CD14-positive monocyte (primary cell): ENCODE measurements at regions not wholly inside any gene's neighbourhood (a gene's known extent, or its start where the extent isn't known, plus 50 kb on each side); places are given as distances from the start of the nearest gene placed in this dataset.

ENCODE experiments used
- DNase-seq, 3 donors: peaks; one replicate each; pipeline ENCODE4 v3.0.0-alpha.2; 2011 to 2022
- H2AFZ ChIP-seq: 2 replicates; pipeline ENCODE4 v1.6.0; 2012; ENCODE audit warnings: mild to moderate bottlenecking, low read depth, low read length, inconsistent platforms; ENCODE audit not compliant: insufficient read depth, poor library complexity, severe bottlenecking
- H3K27ac ChIP-seq, 2 donors: 1 replicate in 1 of 2; 2 replicates in 1 of 2; pipeline ENCODE4 v1.5.1; 2012 to 2013; ENCODE audit warnings: low read length in 2 of 2, control low read depth in 1 of 2, inconsistent platforms in 1 of 2, low read depth in 1 of 2, mild to moderate bottlenecking in 1 of 2
- H3K27me3 ChIP-seq, 2 donors: one replicate each; pipeline versions ENCODE4 v1.6.0 to v1.6.1; 2011 to 2013; ENCODE audit warnings: low read length in 2 of 2; ENCODE audit not compliant: control insufficient read depth in 2 of 2, insufficient read depth in 2 of 2
- H3K36me3 ChIP-seq, 2 donors: replicated peaks in 1 of 2; 1 replicate in 1 of 2; 2 replicates in 1 of 2; pipeline versions ENCODE4 v1.5.1 to v1.6.1; 2012 to 2013; ENCODE audit warnings: low read length in 2 of 2, control low read depth in 1 of 2, inconsistent platforms in 1 of 2, mild to moderate bottlenecking in 1 of 2; ENCODE audit not compliant: insufficient read depth in 2 of 2, control insufficient read depth in 1 of 2
- H3K4me1 ChIP-seq, 2 donors: 1 replicate in 1 of 2; 2 replicates in 1 of 2; pipeline versions ENCODE4 v1.5.1 to v1.6.1; 2012 to 2013; ENCODE audit warnings: low read length in 2 of 2, control low read depth in 1 of 2, inconsistent platforms in 1 of 2, mild to moderate bottlenecking in 1 of 2, moderate library complexity in 1 of 2; ENCODE audit not compliant: insufficient read depth in 2 of 2, control insufficient read depth in 1 of 2
- H3K4me2 ChIP-seq: replicated peaks from 2 replicates; pipeline ENCODE3; 2012; ENCODE audit warnings: low read length, moderate library complexity, mild to moderate bottlenecking; ENCODE audit not compliant: poor library complexity, severe bottlenecking; ENCODE audit errors: extremely low read depth
- H3K4me3 ChIP-seq, 3 experiments: fragments of 200-600 bp in 1 of 3; sonication (generic) in 1 of 3; replicated peaks in 1 of 3; 1 replicate in 2 of 3; 2 replicates in 1 of 3; pipeline ENCODE4 v1.5.1; 2011 to 2013; ENCODE audit warnings: low read length in 3 of 3, mild to moderate bottlenecking in 3 of 3, control low read depth in 2 of 3, low read depth in 2 of 3, inconsistent platforms in 1 of 3, moderate library complexity in 1 of 3
- H3K79me2 ChIP-seq: 2 replicates; pipeline ENCODE4 v1.6.0; 2012; ENCODE audit warnings: mild to moderate bottlenecking, control low read depth, inconsistent platforms, low read length, moderate library complexity; ENCODE audit not compliant: insufficient read depth
- H3K9ac ChIP-seq: 2 replicates; pipeline ENCODE4 v1.6.0; 2017; ENCODE audit warnings: low read length, mild to moderate bottlenecking; ENCODE audit not compliant: insufficient read depth, poor library complexity, severe bottlenecking
- H3K9me3 ChIP-seq, 2 donors: replicated peaks in 1 of 2; 1 replicate in 1 of 2; 2 replicates in 1 of 2; pipeline versions ENCODE4 v1.5.1 to v1.6.1; 2012 to 2013; ENCODE audit warnings: low read length in 2 of 2, control low read depth in 1 of 2; ENCODE audit not compliant: control insufficient read depth in 1 of 2, insufficient read depth in 1 of 2
- H4K20me1 ChIP-seq: 2 replicates; pipeline ENCODE4 v1.6.0; 2012; ENCODE audit warnings: mild to moderate bottlenecking, low read length, control low read depth, moderate library complexity; ENCODE audit not compliant: insufficient read depth
- H3K27ac Mint-ChIP-seq, 7 donors: one replicate each; pipeline ENCODE4 v1.8.0; 2020; ENCODE audit warnings: mild to moderate bottlenecking in 7 of 7, mixed read lengths in 7 of 7, moderate library complexity in 6 of 7, inconsistent platforms in 2 of 7
- H3K27me3 Mint-ChIP-seq, 3 donors: one replicate each; pipeline ENCODE4 v1.8.0; 2021 to 2022; ENCODE audit warnings: low read depth in 3 of 3, mild to moderate bottlenecking in 3 of 3, mixed read lengths in 3 of 3, moderate library complexity in 3 of 3, inconsistent platforms in 1 of 3
- H3K36me3 Mint-ChIP-seq, 2 donors: one replicate each; pipeline ENCODE4 v1.8.0; 2020; ENCODE audit warnings: mixed read lengths in 2 of 2, inconsistent platforms in 1 of 2, mild to moderate bottlenecking in 1 of 2
- H3K4me1 Mint-ChIP-seq: one replicate; pipeline ENCODE4 v1.8.0; 2020; ENCODE audit warnings: mild to moderate bottlenecking, mixed read lengths
- H3K4me3 Mint-ChIP-seq, 2 donors: one replicate each; pipeline ENCODE4 v1.8.0; 2020; ENCODE audit warnings: mild to moderate bottlenecking in 2 of 2, mixed read lengths in 2 of 2, moderate library complexity in 1 of 2
- H3K9me3 Mint-ChIP-seq, 7 donors: one replicate each; pipeline ENCODE4 v1.8.0; 2020 to 2022; ENCODE audit warnings: mixed read lengths in 7 of 7, mild to moderate bottlenecking in 6 of 7, moderate library complexity in 6 of 7, inconsistent platforms in 2 of 7
- CTCF ChIP-seq: fragments of 200-600 bp; IDR thresholded peaks from one replicate; pipeline ENCODE4 v1.8.0; 2022; ENCODE audit warnings: antibody characterized with exemption, mild to moderate bottlenecking
- WGBS: methylation state at CpG from one replicate; pipeline ENCODE4 v1.1.5; 2013; ENCODE audit warnings: missing lambda C conversion rate; ENCODE audit not compliant: insufficient coverage; 5-methylcytosine and 5-hydroxymethylcytosine counted together
- intact Hi-C, 2 donors: fragments of 100-400 bp; cut with micrococcal nuclease; formaldehyde crosslinking; loops; one replicate each; pipeline versions ENCODE4 v1.15.0 to v1.15.1; 2023

GRCh38 chr11:122032317-122032716 lies 83.7 kb downstream of the BLID start:
- Histone ChIP-seq H4K20me1 (no peaks in the 10 kb centered on the region), H3K9me3 (no peaks in the 10 kb centered on the region), H3K27ac (no peak overlapping the region), H3K4me2 (no peak overlapping the region), H3K4me3 (no peak overlapping the region), H2AFZ (no peak overlapping the region), H3K79me2 (no peaks in the 10 kb centered on the region), H3K36me3 (no peaks in the 10 kb centered on the region), H3K4me1 (no peaks in the 10 kb centered on the region), H3K27me3 (no peaks in the 10 kb centered on the region), H3K9ac (no peak overlapping the region)
- Mint-ChIP-seq H3K4me3 (no peak overlapping the region), H3K27me3 (peaks cover 0 to 3% (median 2%) of the 10 kb centered on the region in 3 donors), H3K4me1 (no peaks in the 10 kb centered on the region), H3K27ac (no peak overlapping the region), H3K9me3 (no peaks in the 10 kb centered on the region), H3K36me3 (no peaks in the 10 kb centered on the region)
- 100% methylated on average over 1 of the region's 3 CpGs for WGBS
- no peak for TF ChIP-seq CTCF
- no peak for DNase-seq
- intact Hi-C loops = no loop called here

GRCh38 chr11:122031813-122032212 lies 84.2 kb downstream of the BLID start:
- H3K9me3 ChIP-seq = no peaks in the 10 kb centered on the region
- no peak overlapping the region for H3K9ac ChIP-seq
- H3K27ac ChIP-seq = no peak overlapping the region
- Mint-ChIP-seq H3K27ac (no peak overlapping the region), H3K4me1 (no peaks in the 10 kb centered on the region), H3K9me3 (no peaks in the 10 kb centered on the region), H3K36me3 (no peaks in the 10 kb centered on the region), H3K4me3 (no peak overlapping the region), H3K27me3 (peaks cover 0 to 2% (median 2%) of the 10 kb centered on the region in 3 donors)
- H3K79me2 ChIP-seq = no peaks in the 10 kb centered on the region
- DNase-seq = no peak
- H3K4me3 ChIP-seq = no peak overlapping the region
- WGBS = no CpG with 5 or more reads among the region's 1 CpG
- no peak overlapping the region for H2AFZ ChIP-seq
- intact Hi-C loops = no loop called here
- no peak overlapping the region for H3K4me2 ChIP-seq
- H3K36me3 ChIP-seq = no peaks in the 10 kb centered on the region
- no peaks in the 10 kb centered on the region for H3K27me3 ChIP-seq
- no peak for TF ChIP-seq CTCF
- H4K20me1 ChIP-seq = no peaks in the 10 kb centered on the region
- no peaks in the 10 kb centered on the region for H3K4me1 ChIP-seq
